Activated naive CD4-positive, alpha-beta T cell treated with anti-CD3 and anti-CD28 coated beads, Interleukin-2, amount 50 U/mL, for 16 hours (primary cell): ENCODE measurements at regions not wholly inside any gene's neighbourhood (a gene's known extent, or its start where the extent isn't known, plus 50 kb on each side); places are given as distances from the start of the nearest gene placed in this dataset.

Experiments
- DNase-seq: peaks from one replicate; pipeline ENCODE4 v3.0.0-alpha.2; 2020

- no peak for DNase-seq
These were observed 213.0 kb upstream of the PLEKHG7 start for GRCh38 chr12:92489781-92490180.

GRCh38 chr12:92488735-92489134 is 214.1 kb upstream of the PLEKHG7 start:
- no peak for DNase-seq

GRCh38 chr12:92487138-92487485 is 215.7 kb upstream of the PLEKHG7 start:
- no peak for DNase-seq

GRCh38 chr12:92486443-92487137 is 216.2 kb upstream of the PLEKHG7 start:
- DNase-seq, result no peak

- no peak for DNase-seq
These were observed 217.1 kb upstream of the PLEKHG7 start for GRCh38 chr12:92485351-92486348.

GRCh38 chr12:92482599-92482998 is 220.2 kb upstream of the PLEKHG7 start:
- DNase-seq, result no peak

GRCh38 chr12:92481066-92481465 is 221.7 kb upstream of the PLEKHG7 start:
- DNase-seq, result no peak

- no peak for DNase-seq
These were observed 224.1 kb upstream of the PLEKHG7 start for GRCh38 chr12:92478692-92479091.

GRCh38 chr12:92476844-92477243 is 225.9 kb upstream of the PLEKHG7 start:
- DNase-seq, result no peak

GRCh38 chr12:92473564-92473963 is 229.2 kb upstream of the PLEKHG7 start:
- no peak for DNase-seq

GRCh38 chr12:92472201-92472600 is 230.6 kb upstream of the PLEKHG7 start:
- DNase-seq, result no peak

- DNase-seq, result no peak
These were observed 231.2 kb upstream of the PLEKHG7 start for GRCh38 chr12:92471551-92471950.

GRCh38 chr12:92470608-92471021 is 232.2 kb upstream of the PLEKHG7 start:
- DNase-seq, result peak; percentile 36

- DNase-seq, result no peak
These were observed 233.0 kb upstream of the PLEKHG7 start for GRCh38 chr12:92469837-92470236.

- DNase-seq, result no peak
These were observed 234.3 kb upstream of the PLEKHG7 start for GRCh38 chr12:92468358-92469020.

- no peak for DNase-seq
These were observed 234.9 kb upstream of the PLEKHG7 start for GRCh38 chr12:92467886-92468285.

- no peak for DNase-seq
These were observed 236.1 kb upstream of the PLEKHG7 start for GRCh38 chr12:92466391-92467305.

- no peak for DNase-seq
These were observed 236.9 kb upstream of the PLEKHG7 start for GRCh38 chr12:92465786-92466295.

- no peak for DNase-seq
These were observed 237.9 kb upstream of the PLEKHG7 start for GRCh38 chr12:92464911-92465310.

- DNase-seq, result no peak
These were observed 239.6 kb upstream of the PLEKHG7 start for GRCh38 chr12:92463171-92463570.

GRCh38 chr12:92462527-92462926 is 240.3 kb upstream of the PLEKHG7 start:
- no peak for DNase-seq

GRCh38 chr12:92462049-92462448 is 240.7 kb upstream of the PLEKHG7 start:
- DNase-seq, result no peak
